ENCODE measurements at regions not wholly inside any gene's neighbourhood (a gene's known extent, or its start where the extent isn't known, plus 50 kb on each side); places are given as distances from the start of the nearest gene placed in this dataset.
"Not testable (repeated sequence)": the region's sequence is repeated elsewhere in the genome, so short reads cannot be mapped to it uniquely, and the experiment has no call there.

GRCh38 chr4:11817088-11817487 lies 388.4 kb upstream of the HS3ST1 start:
- no peak overlapping the region for H3K4me3 ChIP-seq (replicated peaks; ENCODE audit: low read depth, low read length)
- no peak for TF ChIP-seq CTCF (IDR thresholded peaks at IDR 0.05; ENCODE audit: low read depth, low read length, missing control alignments)
- no peak for DNase-seq (ENCODE audit: extremely low read depth, low read depth)

- DNase-seq (ENCODE audit: extremely low read depth, low read depth): no peak
- TF ChIP-seq CTCF (IDR thresholded peaks at IDR 0.05; ENCODE audit: low read depth, low read length, missing control alignments): no peak
- H3K4me3 ChIP-seq (replicated peaks; ENCODE audit: low read depth, low read length): no peak overlapping the region
Measured at GRCh38 chr4:11814758-11815157, 386.1 kb upstream of the HS3ST1 start.

- H3K4me3 ChIP-seq (replicated peaks; ENCODE audit: low read depth, low read length): no peak overlapping the region
- DNase-seq (ENCODE audit: extremely low read depth, low read depth): no peak
- TF ChIP-seq CTCF (IDR thresholded peaks at IDR 0.05; ENCODE audit: low read depth, low read length, missing control alignments): no peak
Measured at GRCh38 chr4:11813951-11814446, 385.3 kb upstream of the HS3ST1 start.

- DNase-seq (ENCODE audit: extremely low read depth, low read depth); H3K4me3 ChIP-seq (replicated peaks; ENCODE audit: low read depth, low read length): not testable (repeated sequence)
Measured at GRCh38 chr4:11811521-11811920, 382.8 kb upstream of the HS3ST1 start.

- no peak for DNase-seq (ENCODE audit: extremely low read depth, low read depth)
- no peak overlapping the region for H3K4me3 ChIP-seq (replicated peaks; ENCODE audit: low read depth, low read length)
- TF ChIP-seq CTCF (IDR thresholded peaks at IDR 0.05; ENCODE audit: low read depth, low read length, missing control alignments): no peak
Measured at GRCh38 chr4:11805842-11806241, 377.1 kb upstream of the HS3ST1 start.

- no peak overlapping the region for H3K4me3 ChIP-seq (replicated peaks; ENCODE audit: low read depth, low read length)
- no peak for DNase-seq (ENCODE audit: extremely low read depth, low read depth)
- no peak for TF ChIP-seq CTCF (IDR thresholded peaks at IDR 0.05; ENCODE audit: low read depth, low read length, missing control alignments)
Measured at GRCh38 chr4:11801466-11802446, 373.1 kb upstream of the HS3ST1 start.

GRCh38 chr4:11799196-11799595 lies 370.5 kb upstream of the HS3ST1 start:
- no peak overlapping the region for H3K4me3 ChIP-seq (replicated peaks; ENCODE audit: low read depth, low read length)
- DNase-seq (ENCODE audit: extremely low read depth, low read depth): no peak
- no peak for TF ChIP-seq CTCF (IDR thresholded peaks at IDR 0.05; ENCODE audit: low read depth, low read length, missing control alignments)

Measured in HFF-Myc (cell line).